ENCODE measurements at regions not wholly inside any gene's neighbourhood (a gene's known extent, or its start where the extent isn't known, plus 50 kb on each side); places are given as distances from the start of the nearest gene placed in this dataset.

GRCh38 chr18:2380101-2380500 lies 191.2 kb downstream of the METTL4 start:
- Histone ChIP-seq H3K27me3 (ENCODE audit: control insufficient read depth, insufficient read depth, low read length, poor library complexity, severe bottlenecking) (no peaks in the 10 kb centered on the region), H3K36me3 (ENCODE audit: control insufficient read depth, insufficient read depth, low read length) (no peaks in the 10 kb centered on the region), H3K9me3 (ENCODE audit: control insufficient read depth, low read length) (peaks cover 6% of the 10 kb centered on the region), H3K4me1 (ENCODE audit: control insufficient read depth, insufficient read depth, low read length) (peaks cover 4% of the 10 kb centered on the region), H3K27ac (ENCODE audit: low read depth, low read length) (no peak overlapping the region), H3K4me3 (ENCODE audit: low read length) (no peak overlapping the region), H3K9ac (ENCODE audit: extremely low read depth, low read length, poor library complexity, severe bottlenecking) (no peak overlapping the region)
- no peaks in the 10 kb centered on the region for H3K9me3 Mint-ChIP-seq
- no peaks in the 10 kb centered on the region for H3K36me3 Mint-ChIP-seq (ENCODE audit: low read depth)
- H3K4me3 Mint-ChIP-seq: no peak overlapping the region
- H3K4me1 Mint-ChIP-seq: peaks cover 3% of the 10 kb centered on the region
- H3K27me3 Mint-ChIP-seq (ENCODE audit: insufficient read depth): no peaks in the 10 kb centered on the region
- DNase-seq: no peak
- 81 to 100% methylated on average over 1 to 2 of the region's 2 CpGs for WGBS, 2 experiments (ENCODE audit: insufficient coverage in 1 of 2, insufficient read length in 1 of 2)
- TF ChIP-seq, protein P1, sequence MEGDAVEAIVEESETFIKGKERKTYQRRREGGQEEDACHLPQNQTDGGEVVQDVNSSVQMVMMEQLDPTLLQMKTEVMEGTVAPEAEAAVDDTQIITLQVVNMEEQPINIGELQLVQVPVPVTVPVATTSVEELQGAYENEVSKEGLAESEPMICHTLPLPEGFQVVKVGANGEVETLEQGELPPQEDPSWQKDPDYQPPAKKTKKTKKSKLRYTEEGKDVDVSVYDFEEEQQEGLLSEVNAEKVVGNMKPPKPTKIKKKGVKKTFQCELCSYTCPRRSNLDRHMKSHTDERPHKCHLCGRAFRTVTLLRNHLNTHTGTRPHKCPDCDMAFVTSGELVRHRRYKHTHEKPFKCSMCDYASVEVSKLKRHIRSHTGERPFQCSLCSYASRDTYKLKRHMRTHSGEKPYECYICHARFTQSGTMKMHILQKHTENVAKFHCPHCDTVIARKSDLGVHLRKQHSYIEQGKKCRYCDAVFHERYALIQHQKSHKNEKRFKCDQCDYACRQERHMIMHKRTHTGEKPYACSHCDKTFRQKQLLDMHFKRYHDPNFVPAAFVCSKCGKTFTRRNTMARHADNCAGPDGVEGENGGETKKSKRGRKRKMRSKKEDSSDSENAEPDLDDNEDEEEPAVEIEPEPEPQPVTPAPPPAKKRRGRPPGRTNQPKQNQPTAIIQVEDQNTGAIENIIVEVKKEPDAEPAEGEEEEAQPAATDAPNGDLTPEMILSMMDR (conservative IDR thresholded peaks at IDR 0.05): no peak
- H3K27ac Mint-ChIP-seq: no peak overlapping the region

DNA sequence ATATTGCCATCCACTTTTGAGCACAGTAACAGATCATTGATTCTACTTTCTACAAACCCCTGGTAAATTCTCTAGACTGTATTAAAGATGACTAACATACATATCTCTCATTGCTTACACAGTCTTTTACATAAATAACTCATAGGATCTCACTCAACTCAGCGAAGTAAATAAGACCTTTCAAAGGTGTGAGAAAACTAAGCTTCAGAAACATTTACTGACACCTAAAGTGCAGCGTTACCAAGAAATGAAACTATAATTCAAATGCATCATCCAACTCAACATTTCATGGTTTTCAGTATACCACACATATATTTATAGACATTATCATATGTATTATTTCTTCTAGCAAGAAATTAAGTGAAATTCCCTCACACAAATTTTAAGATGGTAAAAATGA lies 189.8 kb downstream of the METTL4 start:
- 71 to 90% methylated on average over 1 to 2 of the region's 2 CpGs for WGBS, 2 experiments (ENCODE audit: insufficient coverage in 1 of 2, insufficient read length in 1 of 2)
- H3K4me1 ChIP-seq (ENCODE audit: control insufficient read depth, insufficient read depth, low read length): peaks cover 4% of the 10 kb centered on the region
- H3K36me3 Mint-ChIP-seq (ENCODE audit: low read depth): no peaks in the 10 kb centered on the region
- no peaks in the 10 kb centered on the region for H3K27me3 Mint-ChIP-seq (ENCODE audit: insufficient read depth)
- no peak overlapping the region for H3K4me3 ChIP-seq (ENCODE audit: low read length)
- no peaks in the 10 kb centered on the region for H3K36me3 ChIP-seq (ENCODE audit: control insufficient read depth, insufficient read depth, low read length)
- H3K27ac Mint-ChIP-seq: no peak overlapping the region
- H3K9ac ChIP-seq (ENCODE audit: extremely low read depth, low read length, poor library complexity, severe bottlenecking): no peak overlapping the region
- no peaks in the 10 kb centered on the region for H3K27me3 ChIP-seq (ENCODE audit: control insufficient read depth, insufficient read depth, low read length, poor library complexity, severe bottlenecking)
- H3K9me3 Mint-ChIP-seq: peaks cover 1% of the 10 kb centered on the region
- H3K9me3 ChIP-seq (ENCODE audit: control insufficient read depth, low read length): peaks cover 20% of the 10 kb centered on the region
- TF ChIP-seq, protein P1 (conservative IDR thresholded peaks at IDR 0.05): no peak
- H3K4me3 Mint-ChIP-seq: no peak overlapping the region
- peaks cover 7% of the 10 kb centered on the region for H3K4me1 Mint-ChIP-seq
- no peak for DNase-seq
- no peak overlapping the region for H3K27ac ChIP-seq (ENCODE audit: low read depth, low read length)

GRCh38 chr18:2387588-2387987 lies 183.7 kb downstream of the METTL4 start:
- H3K4me3 Mint-ChIP-seq: no peak overlapping the region

More at GRCh38 chr18:2387588-2387987, 183.7 kb downstream of the METTL4 start:
- Mint-ChIP-seq H3K9me3 (peaks cover 6% of the 10 kb centered on the region), H3K36me3 (ENCODE audit: low read depth) (no peaks in the 10 kb centered on the region), H3K27me3 (ENCODE audit: insufficient read depth) (no peaks in the 10 kb centered on the region), H3K27ac (no peak overlapping the region), H3K4me1 (peaks cover 4% of the 10 kb centered on the region)
- Histone ChIP-seq H3K9me3 (ENCODE audit: control insufficient read depth, low read length) (peaks cover 34% of the 10 kb centered on the region), H3K4me1 (ENCODE audit: control insufficient read depth, insufficient read depth, low read length) (no peaks in the 10 kb centered on the region), H3K27ac (ENCODE audit: low read depth, low read length) (no peak overlapping the region), H3K27me3 (ENCODE audit: control insufficient read depth, insufficient read depth, low read length, poor library complexity, severe bottlenecking) (no peaks in the 10 kb centered on the region), H3K36me3 (ENCODE audit: control insufficient read depth, insufficient read depth, low read length) (no peaks in the 10 kb centered on the region), H3K9ac (ENCODE audit: extremely low read depth, low read length, poor library complexity, severe bottlenecking) (no peak overlapping the region), H3K4me3 (ENCODE audit: low read length) (no peak overlapping the region)
- no peak for DNase-seq
- TF ChIP-seq, protein P1 (conservative IDR thresholded peaks at IDR 0.05): no peak
